ENCODE measurements at regions not wholly inside any gene's neighbourhood (a gene's known extent, or its start where the extent isn't known, plus 50 kb on each side); places are given as distances from the start of the nearest gene placed in this dataset.

GRCh38 chr20:6253396-6253795, 130.6 kb upstream of the FERMT1 start:
- Histone ChIP-seq H3K36me3 (ENCODE audit: insufficient read depth, low read length) (no peaks in the 10 kb centered on the region), H3K4me3 (no peak overlapping the region), H3K9me3 (ENCODE audit: low read depth, low read length) (no peaks in the 10 kb centered on the region), H3K9ac (ENCODE audit: insufficient read length) (no peak overlapping the region), H3K27ac (no peak overlapping the region)
- TF ChIP-seq POLR2AphosphoS5 (IDR thresholded peaks at IDR 0.05; ENCODE audit: borderline replicate concordance, low read depth, low read length): no peak
- no peak for DNase-seq (ENCODE audit: low read depth, low spot score)

- Histone ChIP-seq H3K36me3 (ENCODE audit: insufficient read depth, low read length) (no peaks in the 10 kb centered on the region), H3K9me3 (ENCODE audit: low read depth, low read length) (no peaks in the 10 kb centered on the region), H3K9ac (ENCODE audit: insufficient read length) (no peak overlapping the region), H3K4me3 (no peak overlapping the region), H3K27ac (no peak overlapping the region)
- no peak for DNase-seq (ENCODE audit: low read depth, low spot score)
- no peak for TF ChIP-seq FOXP2 (optimal IDR thresholded peaks at IDR 0.05; ENCODE audit: control extremely low read depth, extremely low read length, insufficient read depth)
- TF ChIP-seq EZH2 (IDR thresholded peaks at IDR 0.05): no peak
- no peak for TF ChIP-seq POLR2AphosphoS5 (IDR thresholded peaks at IDR 0.05; ENCODE audit: borderline replicate concordance, low read depth, low read length)
These were observed 122.6 kb upstream of the FERMT1 start for GRCh38 chr20:6245436-6245835.

GRCh38 chr20:6241591-6241990, 118.8 kb upstream of the FERMT1 start:
- no peaks in the 10 kb centered on the region for H3K9me3 ChIP-seq (ENCODE audit: low read depth, low read length)
- no peak overlapping the region for H3K27ac ChIP-seq
- no peaks in the 10 kb centered on the region for H3K36me3 ChIP-seq (ENCODE audit: insufficient read depth, low read length)
- no peak for TF ChIP-seq POLR2AphosphoS5 (IDR thresholded peaks at IDR 0.05; ENCODE audit: borderline replicate concordance, low read depth, low read length)
- TF ChIP-seq EZH2 (IDR thresholded peaks at IDR 0.05): no peak
- H3K4me3 ChIP-seq: no peak overlapping the region
- no peak overlapping the region for H3K9ac ChIP-seq (ENCODE audit: insufficient read length)
- DNase-seq (ENCODE audit: low read depth, low spot score): no peak

- Histone ChIP-seq H3K9ac (ENCODE audit: insufficient read length) (no peak overlapping the region), H3K9me3 (ENCODE audit: low read depth, low read length) (no peaks in the 10 kb centered on the region), H3K36me3 (ENCODE audit: insufficient read depth, low read length) (no peaks in the 10 kb centered on the region), H3K4me3 (no peak overlapping the region), H3K27ac (no peak overlapping the region)
- no peak for DNase-seq (ENCODE audit: low read depth, low spot score)
- TF ChIP-seq EZH2 (IDR thresholded peaks at IDR 0.05) (no peak), POLR2AphosphoS5 (IDR thresholded peaks at IDR 0.05; ENCODE audit: borderline replicate concordance, low read depth, low read length) (no peak), FOXP2 (optimal IDR thresholded peaks at IDR 0.05; ENCODE audit: control extremely low read depth, extremely low read length, insufficient read depth) (no peak)
These were observed 117.2 kb upstream of the FERMT1 start for GRCh38 chr20:6240059-6240458.

GRCh38 chr20:6238421-6238820, 115.6 kb upstream of the FERMT1 start:
- H3K4me3 ChIP-seq: peak overlapping the region; percentile 59
- no peak overlapping the region for H3K9ac ChIP-seq (ENCODE audit: insufficient read length)
- TF ChIP-seq FOXP2 (optimal IDR thresholded peaks at IDR 0.05; ENCODE audit: control extremely low read depth, extremely low read length, insufficient read depth) (no peak), POLR2AphosphoS5 (IDR thresholded peaks at IDR 0.05; ENCODE audit: borderline replicate concordance, low read depth, low read length) (peak; percentile 17; the same call in 1 of the 2 replicates)
- DNase-seq (ENCODE audit: low read depth, low spot score): peak; percentile 89
- H3K9me3 ChIP-seq (ENCODE audit: low read depth, low read length): no peaks in the 10 kb centered on the region
- no peaks in the 10 kb centered on the region for H3K36me3 ChIP-seq (ENCODE audit: insufficient read depth, low read length)
- H3K27ac ChIP-seq: peak overlapping the region; percentile 82

- H3K36me3 ChIP-seq (ENCODE audit: insufficient read depth, low read length): no peaks in the 10 kb centered on the region
- H3K4me3 ChIP-seq: no peak overlapping the region
- H3K9me3 ChIP-seq (ENCODE audit: low read depth, low read length): no peaks in the 10 kb centered on the region
These were observed 112.7 kb upstream of the FERMT1 start for GRCh38 chr20:6235510-6235909.

GRCh38 chr20:6232436-6232835, 109.6 kb upstream of the FERMT1 start:
- H3K27ac ChIP-seq: peak overlapping the region; percentile 83
- H3K9me3 ChIP-seq (ENCODE audit: low read depth, low read length): no peaks in the 10 kb centered on the region
- peak; percentile 9; the same call in 1 of the 2 replicates for TF ChIP-seq POLR2AphosphoS5 (IDR thresholded peaks at IDR 0.05; ENCODE audit: borderline replicate concordance, low read depth, low read length)
- no peak for TF ChIP-seq FOXP2 (optimal IDR thresholded peaks at IDR 0.05; ENCODE audit: control extremely low read depth, extremely low read length, insufficient read depth)
- no peak for TF ChIP-seq EZH2 (IDR thresholded peaks at IDR 0.05)
- DNase-seq (ENCODE audit: low read depth, low spot score): peak; percentile 64
- no peak overlapping the region for H3K9ac ChIP-seq (ENCODE audit: insufficient read length)
- H3K4me3 ChIP-seq: no peak overlapping the region
- H3K36me3 ChIP-seq (ENCODE audit: insufficient read depth, low read length): no peaks in the 10 kb centered on the region

More at GRCh38 chr20:6235510-6235909, 112.7 kb upstream of the FERMT1 start:
- no peak overlapping the region for H3K9ac ChIP-seq (ENCODE audit: insufficient read length)
- DNase-seq (ENCODE audit: low read depth, low spot score): no peak
- no peak for TF ChIP-seq POLR2AphosphoS5 (IDR thresholded peaks at IDR 0.05; ENCODE audit: borderline replicate concordance, low read depth, low read length)
- no peak for TF ChIP-seq FOXP2 (optimal IDR thresholded peaks at IDR 0.05; ENCODE audit: control extremely low read depth, extremely low read length, insufficient read depth)
- no peak for TF ChIP-seq EZH2 (IDR thresholded peaks at IDR 0.05)
- no peak overlapping the region for H3K27ac ChIP-seq

GRCh38 chr20:6231556-6231955, 108.7 kb upstream of the FERMT1 start:
- Histone ChIP-seq H3K27ac (peak overlapping the region; percentile 83), H3K9me3 (ENCODE audit: low read depth, low read length) (no peaks in the 10 kb centered on the region), H3K9ac (ENCODE audit: insufficient read length) (no peak overlapping the region), H3K4me3 (no peak overlapping the region), H3K36me3 (ENCODE audit: insufficient read depth, low read length) (no peaks in the 10 kb centered on the region)
- DNase-seq (ENCODE audit: low read depth, low spot score): no peak
- TF ChIP-seq EZH2 (IDR thresholded peaks at IDR 0.05) (no peak), POLR2AphosphoS5 (IDR thresholded peaks at IDR 0.05; ENCODE audit: borderline replicate concordance, low read depth, low read length) (no peak), FOXP2 (optimal IDR thresholded peaks at IDR 0.05; ENCODE audit: control extremely low read depth, extremely low read length, insufficient read depth) (no peak)

- no peak for TF ChIP-seq EZH2 (IDR thresholded peaks at IDR 0.05)
- TF ChIP-seq POLR2AphosphoS5 (IDR thresholded peaks at IDR 0.05; ENCODE audit: borderline replicate concordance, low read depth, low read length): no peak
- TF ChIP-seq FOXP2 (optimal IDR thresholded peaks at IDR 0.05; ENCODE audit: control extremely low read depth, extremely low read length, insufficient read depth): no peak
- H3K4me3 ChIP-seq: no peak overlapping the region
- no peak overlapping the region for H3K9ac ChIP-seq (ENCODE audit: insufficient read length)
- no peak for DNase-seq (ENCODE audit: low read depth, low spot score)
- no peaks in the 10 kb centered on the region for H3K9me3 ChIP-seq (ENCODE audit: low read depth, low read length)
- no peaks in the 10 kb centered on the region for H3K36me3 ChIP-seq (ENCODE audit: insufficient read depth, low read length)
- peak overlapping the region; percentile 63 for H3K27ac ChIP-seq
These were observed 105.5 kb upstream of the FERMT1 start for GRCh38 chr20:6228302-6228843.
